GM13977 (cell line): ENCODE measurements at regions not wholly inside any gene's neighbourhood (a gene's known extent, or its start where the extent isn't known, plus 50 kb on each side); places are given as distances from the start of the nearest gene placed in this dataset.

ENCODE experiments used
- DNase-seq: peaks from one replicate; pipeline ENCODE4 v3.0.0; 2012; ENCODE audit warnings: low spot score
- CTCF ChIP-seq: IDR thresholded peaks from 2 replicates; pipeline ENCODE4 v1.5.1; 2012; ENCODE audit warnings: mild to moderate bottlenecking, control low read depth; ENCODE audit not compliant: insufficient read depth; ENCODE audit errors: extremely low read depth, missing control alignments
- in situ Hi-C: fragments of 300-500 bp; cut with MboI; formaldehyde crosslinking; loops from one replicate; pipeline ENCODE4 v1.12.0; 2022; ENCODE audit warnings: low sequenced_read_pairs, low pct_unique_long_range_greater_than_20kb, mixed read lengths, inconsistent platforms; ENCODE audit not compliant: unreplicated experiment

GRCh38 chr15:77737238-77738037 lies 104.7 kb upstream of the LINGO1 start:
- DNase-seq = no peak
- in situ Hi-C loops = no loop called here
- no peak for TF ChIP-seq CTCF

GRCh38 chr15:77734306-77734705 lies 101.6 kb upstream of the LINGO1 start:
- in situ Hi-C loops = no loop called here
- no peak for DNase-seq
- TF ChIP-seq CTCF = no peak

- in situ Hi-C loops = no loop called here
- no peak for TF ChIP-seq CTCF
These were observed 101.0 kb upstream of the LINGO1 start for GRCh38 chr15:77733579-77734300.

GRCh38 chr15:77732514-77733335 lies 100.0 kb upstream of the LINGO1 start:
- in situ Hi-C loops = no loop called here
- TF ChIP-seq CTCF = no peak
- DNase-seq = no peak

More at GRCh38 chr15:77733579-77734300, 101.0 kb upstream of the LINGO1 start:
- no peak for DNase-seq

GRCh38 chr15:77731945-77732344 lies 99.2 kb upstream of the LINGO1 start:
- no peak for TF ChIP-seq CTCF
- in situ Hi-C loops = no loop called here
- DNase-seq = no peak

- no peak for DNase-seq
- in situ Hi-C loops = no loop called here
- TF ChIP-seq CTCF = no peak
These were observed 98.4 kb upstream of the LINGO1 start for GRCh38 chr15:77731067-77731466.
